ENCODE measurements at regions not wholly inside any gene's neighbourhood (a gene's known extent, or its start where the extent isn't known, plus 50 kb on each side); places are given as distances from the start of the nearest gene placed in this dataset.
"Not testable (repeated sequence)": the region's sequence is repeated elsewhere in the genome, so short reads cannot be mapped to it uniquely, and the experiment has no call there.

DNA sequence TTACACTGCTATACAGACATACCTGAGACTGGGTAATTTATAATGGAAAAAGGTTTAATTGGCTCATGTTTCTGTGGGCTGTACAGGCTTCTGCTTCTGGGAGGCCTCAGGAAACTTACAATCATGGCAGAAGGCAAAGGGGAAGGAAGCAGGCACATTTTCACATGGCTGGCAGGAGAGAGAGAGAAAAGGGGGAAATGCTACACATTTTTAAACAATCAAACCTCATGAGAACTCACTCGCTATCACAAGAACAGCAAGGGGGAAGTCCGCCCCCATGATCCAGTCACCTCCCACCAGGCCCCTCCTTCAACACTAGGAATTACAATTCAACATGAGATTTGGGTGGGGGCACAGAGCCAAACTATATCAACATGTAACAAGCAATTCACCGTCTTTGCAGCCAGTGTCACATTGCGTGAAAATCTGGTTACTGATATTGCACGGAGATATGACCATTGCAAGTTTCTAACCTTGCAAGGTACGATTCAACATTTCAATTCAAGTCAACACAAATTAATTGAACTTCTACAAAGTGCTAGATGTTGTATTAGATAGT lies 61.7 kb upstream of the RELL1 start:
- Histone ChIP-seq H3K4me1 (ENCODE audit: control insufficient read depth in 5 of 5, insufficient read depth in 5 of 5, low read length in 5 of 5) (peaks cover 0 to 8% (median 0%) of the 10 kb centered on the region in 5 donors), H3K36me3 (ENCODE audit: control insufficient read depth in 4 of 4, insufficient read depth in 4 of 4, low read length in 4 of 4) (no peaks in the 10 kb centered on the region), H3K4me3 (no peak overlapping the region), H3K27me3 (ENCODE audit: control insufficient read depth in 3 of 3, insufficient read depth in 3 of 3, low read length in 2 of 3) (peaks cover 0 to 3% (median 0%) of the 10 kb centered on the region in 3 donors), H3K9me3 (ENCODE audit: control insufficient read depth in 4 of 4, insufficient read depth in 3 of 4, low read length in 3 of 4) (no peaks in the 10 kb centered on the region), H3K27ac (ENCODE audit: low read depth in 1 of 2, low read length in 1 of 2) (no peak overlapping the region), H3K9ac (ENCODE audit: insufficient read depth in 1 of 2, low read length in 2 of 2) (no peak overlapping the region)
- ATAC-seq (ENCODE audit: insufficient read depth, low FRiP score) (no peak), DNase-seq (no peak)
- TF ChIP-seq, protein P1, sequence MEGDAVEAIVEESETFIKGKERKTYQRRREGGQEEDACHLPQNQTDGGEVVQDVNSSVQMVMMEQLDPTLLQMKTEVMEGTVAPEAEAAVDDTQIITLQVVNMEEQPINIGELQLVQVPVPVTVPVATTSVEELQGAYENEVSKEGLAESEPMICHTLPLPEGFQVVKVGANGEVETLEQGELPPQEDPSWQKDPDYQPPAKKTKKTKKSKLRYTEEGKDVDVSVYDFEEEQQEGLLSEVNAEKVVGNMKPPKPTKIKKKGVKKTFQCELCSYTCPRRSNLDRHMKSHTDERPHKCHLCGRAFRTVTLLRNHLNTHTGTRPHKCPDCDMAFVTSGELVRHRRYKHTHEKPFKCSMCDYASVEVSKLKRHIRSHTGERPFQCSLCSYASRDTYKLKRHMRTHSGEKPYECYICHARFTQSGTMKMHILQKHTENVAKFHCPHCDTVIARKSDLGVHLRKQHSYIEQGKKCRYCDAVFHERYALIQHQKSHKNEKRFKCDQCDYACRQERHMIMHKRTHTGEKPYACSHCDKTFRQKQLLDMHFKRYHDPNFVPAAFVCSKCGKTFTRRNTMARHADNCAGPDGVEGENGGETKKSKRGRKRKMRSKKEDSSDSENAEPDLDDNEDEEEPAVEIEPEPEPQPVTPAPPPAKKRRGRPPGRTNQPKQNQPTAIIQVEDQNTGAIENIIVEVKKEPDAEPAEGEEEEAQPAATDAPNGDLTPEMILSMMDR (IDR thresholded peaks at IDR 0.05; ENCODE audit: control extremely low read depth, extremely low read depth), result no peak
- WGBS, 2 donors, result 53 to 76% methylated on average over 6 of the region's 6 CpGs

GRCh38 chr4:37746852-37747251 lies 60.7 kb upstream of the RELL1 start:
- not testable (repeated sequence) for H3K4me1 ChIP-seq (ENCODE audit: control insufficient read depth in 5 of 5, insufficient read depth in 5 of 5, low read length in 5 of 5); ATAC-seq (ENCODE audit: insufficient read depth, low FRiP score); H3K9ac ChIP-seq (ENCODE audit: insufficient read depth in 1 of 2, low read length in 2 of 2); H3K9me3 ChIP-seq (ENCODE audit: control insufficient read depth in 4 of 4, insufficient read depth in 3 of 4, low read length in 3 of 4); H3K36me3 ChIP-seq (ENCODE audit: control insufficient read depth in 4 of 4, insufficient read depth in 4 of 4, low read length in 4 of 4); H3K27ac ChIP-seq (ENCODE audit: low read depth in 1 of 2, low read length in 1 of 2); DNase-seq; H3K4me3 ChIP-seq; H3K27me3 ChIP-seq (ENCODE audit: control insufficient read depth in 3 of 3, insufficient read depth in 3 of 3, low read length in 2 of 3)
- 82 to 87% methylated on average over 5 of the region's 5 CpGs for WGBS, 2 donors

DNA sequence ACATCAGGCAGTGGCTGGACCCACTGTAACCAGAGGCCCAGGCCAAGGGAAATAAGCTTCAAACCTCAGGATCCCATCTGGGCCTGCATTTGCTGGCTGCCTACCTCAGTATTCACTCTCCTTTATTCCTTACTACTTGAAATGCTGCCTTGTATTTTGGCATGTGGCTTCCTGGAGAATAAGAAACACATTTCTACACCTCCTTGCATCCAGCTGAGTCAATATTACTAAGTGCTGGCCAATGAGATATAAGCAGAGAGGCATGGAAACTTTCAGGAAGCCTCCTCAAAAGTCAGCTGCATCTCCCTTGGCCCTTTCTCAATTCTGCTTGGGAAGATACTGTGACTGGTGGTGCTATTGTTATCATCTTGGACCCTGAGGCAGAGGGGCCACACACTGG lies 59.8 kb upstream of the RELL1 start:
- peaks cover 0 to 3% (median 0%) of the 10 kb centered on the region in 3 donors for H3K27me3 ChIP-seq (ENCODE audit: control insufficient read depth in 3 of 3, insufficient read depth in 3 of 3, low read length in 2 of 3)
- H3K27ac ChIP-seq (ENCODE audit: low read depth in 1 of 2, low read length in 1 of 2), result no peak overlapping the region
- no peak overlapping the region for H3K4me3 ChIP-seq
- ATAC-seq (ENCODE audit: insufficient read depth, low FRiP score), result no peak
- peaks cover 0 to 8% (median 0%) of the 10 kb centered on the region in 5 donors for H3K4me1 ChIP-seq (ENCODE audit: control insufficient read depth in 5 of 5, insufficient read depth in 5 of 5, low read length in 5 of 5)
- H3K9me3 ChIP-seq (ENCODE audit: control insufficient read depth in 4 of 4, insufficient read depth in 3 of 4, low read length in 3 of 4), result no peaks in the 10 kb centered on the region
- H3K36me3 ChIP-seq (ENCODE audit: control insufficient read depth in 4 of 4, insufficient read depth in 4 of 4, low read length in 4 of 4), result no peaks in the 10 kb centered on the region
- H3K9ac ChIP-seq (ENCODE audit: insufficient read depth in 1 of 2, low read length in 2 of 2), result no peak overlapping the region
- no peak for DNase-seq
- TF ChIP-seq, protein P1 (IDR thresholded peaks at IDR 0.05; ENCODE audit: control extremely low read depth, extremely low read depth), result no peak

GRCh38 chr4:37742149-37742548 lies 56.0 kb upstream of the RELL1 start:
- Histone ChIP-seq H3K9me3 (ENCODE audit: control insufficient read depth in 4 of 4, insufficient read depth in 3 of 4, low read length in 3 of 4) (no peaks in the 10 kb centered on the region), H3K4me1 (ENCODE audit: control insufficient read depth in 5 of 5, insufficient read depth in 5 of 5, low read length in 5 of 5) (no peaks in the 10 kb centered on the region), H3K9ac (ENCODE audit: insufficient read depth in 1 of 2, low read length in 2 of 2) (no peak overlapping the region), H3K36me3 (ENCODE audit: control insufficient read depth in 4 of 4, insufficient read depth in 4 of 4, low read length in 4 of 4) (no peaks in the 10 kb centered on the region), H3K27ac (ENCODE audit: low read depth in 1 of 2, low read length in 1 of 2) (no peak overlapping the region), H3K27me3 (ENCODE audit: control insufficient read depth in 3 of 3, insufficient read depth in 3 of 3, low read length in 2 of 3) (no peaks in the 10 kb centered on the region), H3K4me3 (no peak overlapping the region)
- TF ChIP-seq, protein P1 (IDR thresholded peaks at IDR 0.05; ENCODE audit: control extremely low read depth, extremely low read depth), result no peak
- WGBS, 2 donors, result 38 to 93% methylated on average over 1 of the region's 1 CpG
- no peak for ATAC-seq (ENCODE audit: insufficient read depth, low FRiP score)
- no peak for DNase-seq

Data from lung (tissue), 11 donors.